ENCODE measurements at regions not wholly inside any gene's neighbourhood (a gene's known extent, or its start where the extent isn't known, plus 50 kb on each side); places are given as distances from the start of the nearest gene placed in this dataset.
A peak's percentile ranks its signal among the peaks of the same experiment; 100 is the strongest.

DNA sequence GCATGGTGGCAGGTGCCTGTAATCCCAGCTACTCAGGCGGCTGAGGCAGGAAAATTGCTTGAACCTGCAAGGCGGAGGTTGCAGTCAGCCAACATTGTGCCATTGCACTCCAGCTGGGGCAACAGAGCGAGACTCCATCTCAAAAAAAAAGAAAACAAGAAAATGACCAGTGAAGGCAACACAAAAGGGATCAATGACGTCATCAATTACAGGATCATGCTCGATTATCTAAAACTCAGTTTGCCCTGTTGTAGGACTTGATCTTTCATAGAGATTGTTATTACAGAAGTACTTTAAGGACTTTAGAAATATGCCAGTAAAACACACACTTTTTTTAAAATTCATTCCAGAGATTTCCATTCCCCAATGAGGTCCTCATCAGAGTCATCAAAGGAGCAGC lies 147.8 kb downstream of the ETS2 start:
- Histone ChIP-seq H3K9me3 (no peaks in the 10 kb centered on the region), H3K36me3 (no peaks in the 10 kb centered on the region), H3K4me3 (no peak overlapping the region), H3K27ac (no peak overlapping the region), H3K27me3 (replicated peaks; ENCODE audit: insufficient read depth) (peaks cover 12% of the 10 kb centered on the region), H3K4me1 (replicated peaks) (peaks cover 4% of the 10 kb centered on the region)
- intact Hi-C loops (cut with DNase I) = no loop called here
- TF ChIP-seq, protein P1, sequence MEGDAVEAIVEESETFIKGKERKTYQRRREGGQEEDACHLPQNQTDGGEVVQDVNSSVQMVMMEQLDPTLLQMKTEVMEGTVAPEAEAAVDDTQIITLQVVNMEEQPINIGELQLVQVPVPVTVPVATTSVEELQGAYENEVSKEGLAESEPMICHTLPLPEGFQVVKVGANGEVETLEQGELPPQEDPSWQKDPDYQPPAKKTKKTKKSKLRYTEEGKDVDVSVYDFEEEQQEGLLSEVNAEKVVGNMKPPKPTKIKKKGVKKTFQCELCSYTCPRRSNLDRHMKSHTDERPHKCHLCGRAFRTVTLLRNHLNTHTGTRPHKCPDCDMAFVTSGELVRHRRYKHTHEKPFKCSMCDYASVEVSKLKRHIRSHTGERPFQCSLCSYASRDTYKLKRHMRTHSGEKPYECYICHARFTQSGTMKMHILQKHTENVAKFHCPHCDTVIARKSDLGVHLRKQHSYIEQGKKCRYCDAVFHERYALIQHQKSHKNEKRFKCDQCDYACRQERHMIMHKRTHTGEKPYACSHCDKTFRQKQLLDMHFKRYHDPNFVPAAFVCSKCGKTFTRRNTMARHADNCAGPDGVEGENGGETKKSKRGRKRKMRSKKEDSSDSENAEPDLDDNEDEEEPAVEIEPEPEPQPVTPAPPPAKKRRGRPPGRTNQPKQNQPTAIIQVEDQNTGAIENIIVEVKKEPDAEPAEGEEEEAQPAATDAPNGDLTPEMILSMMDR (IDR thresholded peaks at IDR 0.05) = no peak
- TF ChIP-seq POLR2AphosphoS5 (IDR thresholded peaks at IDR 0.05) (no peak), POLR2A (IDR thresholded peaks at IDR 0.05) (no peak)
- 94% methylated on average over 5 of the region's 5 CpGs for WGBS
- DNase-seq (ENCODE audit: low spot score) = no peak

DNA sequence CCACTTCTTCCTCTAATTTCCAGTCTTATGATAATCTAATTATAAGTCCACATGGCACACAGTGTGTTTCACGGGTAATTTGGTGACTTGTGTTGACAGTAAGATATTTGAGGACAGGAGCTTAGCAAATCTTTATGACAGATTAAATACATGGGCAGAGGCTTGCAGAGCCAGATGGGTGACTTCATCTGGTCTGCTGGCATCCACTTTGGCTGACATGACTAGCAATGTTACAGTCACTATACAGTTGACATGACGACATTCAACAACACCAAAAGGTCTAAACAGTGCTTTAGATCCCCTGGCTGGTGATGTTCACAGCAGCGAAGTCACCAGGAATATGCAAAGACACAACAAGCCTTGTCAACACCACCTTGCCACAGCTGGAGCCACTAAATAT lies 147.2 kb downstream of the ETS2 start:
- TF ChIP-seq, protein P1 (IDR thresholded peaks at IDR 0.05) = no peak
- TF ChIP-seq POLR2AphosphoS5 (IDR thresholded peaks at IDR 0.05) (no peak), POLR2A (IDR thresholded peaks at IDR 0.05) (no peak)
- H3K4me1 ChIP-seq (replicated peaks) = peaks cover 4% of the 10 kb centered on the region
- no peaks in the 10 kb centered on the region for H3K9me3 ChIP-seq
- DNase-seq (ENCODE audit: low spot score) = no peak
- intact Hi-C loops (cut with DNase I) = no loop called here
- H3K27me3 ChIP-seq (replicated peaks; ENCODE audit: insufficient read depth) = peaks cover 10% of the 10 kb centered on the region
- H3K27ac ChIP-seq = no peak overlapping the region
- no peaks in the 10 kb centered on the region for H3K36me3 ChIP-seq
- 80% methylated on average over 3 of the region's 3 CpGs for WGBS
- H3K4me3 ChIP-seq = no peak overlapping the region

DNA sequence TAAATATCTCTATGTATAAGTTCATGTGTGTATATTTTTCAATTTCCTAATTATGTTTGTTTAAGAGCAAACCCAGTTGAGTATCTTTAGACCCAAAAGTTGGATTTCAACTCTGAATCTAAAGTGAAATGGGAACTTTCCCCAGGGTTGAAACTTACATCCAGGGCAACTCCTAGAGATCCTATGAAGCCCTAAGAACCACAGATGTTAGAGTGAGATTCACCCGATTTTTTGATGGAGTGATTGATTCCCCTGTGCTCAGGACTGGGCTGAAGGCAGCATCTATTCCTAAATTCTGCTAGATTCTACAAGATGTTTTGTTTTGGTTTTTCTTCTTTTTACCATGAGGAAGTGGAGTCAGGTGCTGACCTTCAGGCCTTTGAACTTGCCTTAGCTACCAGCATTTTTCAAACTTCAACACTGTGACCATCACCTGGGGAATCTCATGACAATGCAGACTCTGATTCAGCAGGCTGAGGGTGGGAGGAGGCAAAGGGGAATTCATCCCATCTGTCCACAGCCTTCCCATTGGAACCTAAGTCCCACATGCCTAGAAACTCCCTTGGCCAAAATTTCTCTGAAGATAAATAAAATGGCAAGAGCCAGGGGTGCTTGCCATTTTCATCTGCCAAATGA lies 145.5 kb downstream of the ETS2 start:
- intact Hi-C loops (cut with DNase I) = no loop called here
- TF ChIP-seq POLR2AphosphoS5 (IDR thresholded peaks at IDR 0.05) (no peak), POLR2A (IDR thresholded peaks at IDR 0.05) (no peak)
- TF ChIP-seq, protein P1 (IDR thresholded peaks at IDR 0.05) = no peak
- WGBS = 44% methylated on average over 1 of the region's 1 CpG
- Histone ChIP-seq H3K4me1 (replicated peaks) (peaks cover 4% of the 10 kb centered on the region), H3K27ac (no peak overlapping the region), H3K36me3 (no peaks in the 10 kb centered on the region), H3K27me3 (replicated peaks; ENCODE audit: insufficient read depth) (peaks cover 7% of the 10 kb centered on the region), H3K9me3 (no peaks in the 10 kb centered on the region), H3K4me3 (no peak overlapping the region)
- DNase-seq (ENCODE audit: low spot score) = no peak

DNA sequence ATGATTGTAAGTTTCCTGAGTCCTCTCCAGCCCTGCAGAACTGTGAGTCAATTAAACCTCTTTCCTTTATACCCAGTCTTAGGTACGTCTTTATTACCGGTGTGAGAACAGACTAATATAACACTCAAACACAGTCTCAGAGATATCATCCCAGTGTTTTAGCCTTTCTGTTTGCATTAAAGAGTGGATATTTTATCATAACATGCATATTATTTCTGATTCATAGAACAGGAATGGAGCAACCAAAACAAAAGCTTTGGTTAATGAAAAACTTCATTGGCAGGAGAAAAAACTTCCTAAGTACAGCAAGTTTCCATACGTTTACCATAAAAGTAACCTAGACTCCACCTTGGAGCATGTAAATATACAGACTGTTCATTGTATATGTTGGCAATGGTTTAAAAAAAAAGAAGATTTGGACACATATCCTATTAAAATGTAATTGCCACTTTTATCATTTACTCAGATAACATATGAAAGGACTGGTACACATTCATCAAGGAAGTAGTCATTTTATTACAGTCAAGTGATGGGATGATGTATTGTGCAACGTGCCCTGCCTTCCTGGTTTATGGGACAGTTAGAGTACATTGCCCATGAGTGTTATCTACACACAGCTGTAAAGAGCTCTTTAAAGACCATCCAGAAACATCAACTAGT lies 144.8 kb downstream of the ETS2 start:
- 14% methylated on average over 4 of the region's 4 CpGs for WGBS
- TF ChIP-seq, protein P1 (IDR thresholded peaks at IDR 0.05) = no peak
- peak; percentile 98 for TF ChIP-seq POLR2AphosphoS5 (IDR thresholded peaks at IDR 0.05)
- no peak for TF ChIP-seq POLR2A (IDR thresholded peaks at IDR 0.05)
- H3K4me3 ChIP-seq = no peak overlapping the region
- H3K27me3 ChIP-seq (replicated peaks; ENCODE audit: insufficient read depth) = peaks cover under 1% of the 10 kb centered on the region
- H3K9me3 ChIP-seq = no peaks in the 10 kb centered on the region
- no peaks in the 10 kb centered on the region for H3K36me3 ChIP-seq
- intact Hi-C loops (cut with DNase I) = no loop called here
- peak overlapping the region in 1 of 2 donors; percentile 28 for H3K27ac ChIP-seq
- H3K4me1 ChIP-seq (replicated peaks) = peaks cover 4% of the 10 kb centered on the region
- DNase-seq (ENCODE audit: low spot score) = peak; percentile 91

DNA sequence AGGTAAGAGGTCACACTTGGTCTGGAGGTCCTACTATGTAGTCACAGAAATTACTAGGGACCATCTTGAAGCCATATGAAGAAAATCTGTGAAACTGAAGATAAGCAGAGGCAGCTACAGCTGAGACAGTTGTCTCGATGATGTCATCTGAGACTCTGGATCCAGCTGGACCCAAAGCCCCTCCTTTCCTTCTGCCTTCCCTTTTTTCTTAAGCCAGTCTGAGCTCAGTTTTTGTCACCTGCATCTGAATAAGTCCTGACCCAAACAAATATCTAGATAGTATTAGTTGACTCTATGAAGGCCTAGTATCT lies 143.3 kb downstream of the ETS2 start:
- Histone ChIP-seq H3K36me3 (no peaks in the 10 kb centered on the region), H3K9me3 (no peaks in the 10 kb centered on the region), H3K4me3 (no peak overlapping the region), H3K27me3 (replicated peaks; ENCODE audit: insufficient read depth) (no peaks in the 10 kb centered on the region), H3K27ac (no peak overlapping the region), H3K4me1 (replicated peaks) (peaks cover 4% of the 10 kb centered on the region)
- DNase-seq (ENCODE audit: low spot score) = no peak
- WGBS = 90% methylated on average over 1 of the region's 1 CpG
- intact Hi-C loops (cut with DNase I) = no loop called here
- TF ChIP-seq POLR2A (IDR thresholded peaks at IDR 0.05) (no peak), POLR2AphosphoS5 (IDR thresholded peaks at IDR 0.05) (no peak)
- TF ChIP-seq, protein P1 (IDR thresholded peaks at IDR 0.05) = no peak

Data from prostate gland (tissue), 2 donors.